ENCODE measurements at regions not wholly inside any gene's neighbourhood (a gene's known extent, or its start where the extent isn't known, plus 50 kb on each side); places are given as distances from the start of the nearest gene placed in this dataset.
A peak's percentile ranks its signal among the peaks of the same experiment; 100 is the strongest.
"Not testable (repeated sequence)": the region's sequence is repeated elsewhere in the genome, so short reads cannot be mapped to it uniquely, and the experiment has no call there.

GRCh38 chr13:30520571-30520970 lies 54.8 kb upstream of the HMGB1 start:
- peak in 4 of 56 donors; percentile 5 to 31 (median 10) for DNase-seq

- DNase-seq: no peak
These were observed 57.5 kb upstream of the HMGB1 start for GRCh38 chr13:30523211-30523610.

GRCh38 chr13:30523817-30524216 lies 58.1 kb upstream of the HMGB1 start:
- DNase-seq: not testable (repeated sequence)

GRCh38 chr13:30525212-30525611 lies 59.5 kb upstream of the HMGB1 start:
- DNase-seq: not testable (repeated sequence)

- DNase-seq: no peak
These were observed 61.1 kb upstream of the HMGB1 start for GRCh38 chr13:30526612-30527495.

GRCh38 chr13:30529085-30529834 lies 63.5 kb upstream of the HMGB1 start:
- peak in 1 of 56 donors; percentile 14 for DNase-seq

GRCh38 chr13:30535046-30535445 lies 69.3 kb upstream of the HMGB1 start:
- DNase-seq: no peak

- DNase-seq: no peak
These were observed 72.4 kb upstream of the USPL1 start for GRCh38 chr13:30545320-30545719.

- DNase-seq: not testable (repeated sequence)
These were observed 69.7 kb upstream of the USPL1 start for GRCh38 chr13:30548046-30548445.

GRCh38 chr13:30551189-30551588 lies 66.5 kb upstream of the USPL1 start:
- DNase-seq: no peak

GRCh38 chr13:30552567-30552966 lies 65.2 kb upstream of the USPL1 start:
- DNase-seq: no peak

GRCh38 chr13:30559274-30559673 lies 58.4 kb upstream of the USPL1 start:
- DNase-seq: no peak

- no peak for DNase-seq
These were observed 57.5 kb upstream of the USPL1 start for GRCh38 chr13:30560212-30560611.

- no peak for DNase-seq
These were observed 56.2 kb upstream of the USPL1 start for GRCh38 chr13:30561511-30561910.

- no peak for DNase-seq
These were observed 53.2 kb upstream of the USPL1 start for GRCh38 chr13:30564489-30564888.

- no peak for DNase-seq
These were observed 52.1 kb upstream of the USPL1 start for GRCh38 chr13:30565658-30566057.

GRCh38 chr13:30567072-30567471 lies 50.6 kb upstream of the USPL1 start:
- no peak for DNase-seq
